GM13977 (cell line): ENCODE measurements at regions not wholly inside any gene's neighbourhood (a gene's known extent, or its start where the extent isn't known, plus 50 kb on each side); places are given as distances from the start of the nearest gene placed in this dataset.

Source experiments
- DNase-seq: peaks from one replicate; pipeline ENCODE4 v3.0.0; 2012; ENCODE audit warnings: low spot score
- CTCF ChIP-seq: IDR thresholded peaks from 2 replicates; pipeline ENCODE4 v1.5.1; 2012; ENCODE audit warnings: mild to moderate bottlenecking, control low read depth; ENCODE audit not compliant: insufficient read depth; ENCODE audit errors: extremely low read depth, missing control alignments
- in situ Hi-C: fragments of 300-500 bp; cut with MboI; formaldehyde crosslinking; loops from one replicate; pipeline ENCODE4 v1.12.0; 2022; ENCODE audit warnings: low sequenced_read_pairs, low pct_unique_long_range_greater_than_20kb, mixed read lengths, inconsistent platforms; ENCODE audit not compliant: unreplicated experiment

GRCh38 chr16:9655051-9655450, 527.2 kb downstream of the GRIN2A start:
- TF ChIP-seq CTCF: no peak
- in situ Hi-C loops: no loop called here
- DNase-seq: no peak

- DNase-seq: no peak
- in situ Hi-C loops: no loop called here
- TF ChIP-seq CTCF: no peak
Measured at GRCh38 chr16:9657641-9658040, 524.6 kb downstream of the GRIN2A start.

GRCh38 chr16:9658164-9658563, 524.1 kb downstream of the GRIN2A start:
- DNase-seq: no peak
- in situ Hi-C loops: no loop called here
- no peak for TF ChIP-seq CTCF

- in situ Hi-C loops: no loop called here
- DNase-seq: no peak
- no peak for TF ChIP-seq CTCF
Measured at GRCh38 chr16:9658586-9658985, 523.6 kb downstream of the GRIN2A start.

- no peak for DNase-seq
- in situ Hi-C loops: no loop called here
- no peak for TF ChIP-seq CTCF
Measured at GRCh38 chr16:9660898-9661297, 521.3 kb downstream of the GRIN2A start.

GRCh38 chr16:9661336-9662017, 520.8 kb downstream of the GRIN2A start:
- no peak for DNase-seq
- in situ Hi-C loops: no loop called here
- TF ChIP-seq CTCF: no peak

- DNase-seq: no peak
- no peak for TF ChIP-seq CTCF
- in situ Hi-C loops: no loop called here
Measured at GRCh38 chr16:9663588-9663987, 518.6 kb downstream of the GRIN2A start.
